ENCODE measurements at regions not wholly inside any gene's neighbourhood (a gene's known extent, or its start where the extent isn't known, plus 50 kb on each side); places are given as distances from the start of the nearest gene placed in this dataset.

GRCh38 chr10:71048971-71049615 lies 160.7 kb upstream of the PCBD1 start:
- DNase-seq = no peak

GRCh38 chr10:71049994-71050393 lies 161.6 kb upstream of the PCBD1 start:
- DNase-seq = no peak

- DNase-seq = no peak
These were observed 160.2 kb upstream of the UNC5B start for GRCh38 chr10:71052076-71052660.

DNA sequence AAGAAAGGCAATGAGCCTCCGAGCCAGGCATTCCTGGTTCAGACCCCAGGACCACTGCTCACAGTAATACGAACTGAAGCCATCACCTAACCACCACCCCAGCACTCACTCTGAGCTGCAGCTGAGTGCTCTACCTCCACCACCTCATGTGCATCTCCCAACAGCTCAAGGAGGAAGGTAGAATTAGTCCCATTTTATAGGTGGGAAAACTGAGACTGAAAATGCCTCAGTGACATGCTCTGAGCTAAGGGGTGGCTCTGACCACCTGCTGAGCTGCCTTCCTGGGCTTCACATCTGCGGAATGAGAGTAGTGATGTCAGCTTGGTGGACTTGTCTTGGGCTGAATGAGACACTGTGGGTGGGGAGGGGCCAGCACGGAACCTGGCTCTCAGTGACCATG lies 159.7 kb upstream of the UNC5B start:
- no peak for DNase-seq

- DNase-seq = no peak
These were observed 159.0 kb upstream of the UNC5B start for GRCh38 chr10:71053169-71053895.

DNA sequence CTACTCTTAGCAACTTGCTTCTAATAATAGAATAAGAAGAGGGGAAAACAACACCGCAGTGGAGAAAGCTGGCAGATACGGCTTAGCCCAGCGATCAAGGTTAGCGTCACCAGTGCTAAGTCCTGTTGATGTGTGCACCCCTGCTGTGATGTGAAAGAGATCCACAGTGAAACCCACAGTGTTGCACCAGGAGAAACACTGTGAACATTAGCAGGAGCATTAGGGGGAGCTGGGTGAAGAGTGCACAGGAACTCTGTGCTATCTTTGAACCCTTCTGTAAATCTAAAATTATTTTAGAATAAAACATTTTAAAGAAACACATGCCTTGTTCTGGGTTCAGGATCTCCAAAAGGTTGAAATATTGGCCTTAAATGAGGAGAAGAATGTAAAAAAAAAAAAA lies 154.1 kb upstream of the UNC5B start:
- no peak for DNase-seq

GRCh38 chr10:71059054-71059818 lies 153.1 kb upstream of the UNC5B start:
- no peak for DNase-seq

GRCh38 chr10:71059943-71060342 lies 152.4 kb upstream of the UNC5B start:
- no peak for DNase-seq

- no peak for DNase-seq
These were observed 151.6 kb upstream of the UNC5B start for GRCh38 chr10:71060476-71061426.

DNA sequence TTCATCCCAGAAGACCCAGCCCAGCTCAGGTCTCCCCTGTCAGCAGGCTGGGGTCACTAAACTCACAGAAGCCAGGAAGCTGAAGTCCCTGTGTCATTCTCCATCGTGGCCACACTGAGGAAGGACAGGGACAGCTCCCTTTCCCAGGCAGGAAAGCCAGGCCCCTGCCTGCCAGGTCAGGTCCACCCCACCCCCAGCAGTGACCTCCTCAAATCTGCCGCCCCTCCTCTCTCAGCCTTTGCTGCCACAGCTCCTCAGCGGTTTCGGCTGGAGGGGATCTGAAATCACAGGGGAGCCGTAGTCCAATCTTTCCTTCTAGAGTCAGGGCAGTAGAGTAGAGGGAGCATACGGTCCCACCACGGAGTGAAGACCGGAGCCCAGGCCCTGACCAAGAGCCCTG lies 150.9 kb upstream of the UNC5B start:
- DNase-seq = no peak

GRCh38 chr10:71062156-71062555 lies 150.2 kb upstream of the UNC5B start:
- DNase-seq = no peak

- DNase-seq = no peak
These were observed 149.0 kb upstream of the UNC5B start for GRCh38 chr10:71063401-71063800.

- DNase-seq = no peak
These were observed 147.8 kb upstream of the UNC5B start for GRCh38 chr10:71064413-71065118.

DNA sequence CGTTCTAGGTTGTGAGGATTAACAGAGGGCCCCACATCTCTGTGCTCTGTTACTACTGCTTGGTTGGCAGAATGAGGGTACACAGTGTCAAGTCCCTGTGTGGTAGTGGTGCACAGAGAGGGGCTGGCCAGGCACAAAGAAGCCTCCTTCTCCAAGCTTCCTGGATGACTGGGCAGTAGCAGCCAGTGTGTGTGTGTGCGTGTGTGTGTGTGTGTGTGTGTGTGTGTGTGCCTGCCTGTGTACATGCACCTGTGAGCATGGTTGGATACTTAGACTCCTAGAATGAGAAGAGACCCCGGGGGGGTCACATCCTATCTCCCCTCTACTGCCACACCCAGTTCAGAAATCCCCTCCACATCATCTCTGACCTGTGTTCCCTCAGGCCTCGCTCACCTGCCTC lies 146.7 kb upstream of the UNC5B start:
- DNase-seq = no peak

DNA sequence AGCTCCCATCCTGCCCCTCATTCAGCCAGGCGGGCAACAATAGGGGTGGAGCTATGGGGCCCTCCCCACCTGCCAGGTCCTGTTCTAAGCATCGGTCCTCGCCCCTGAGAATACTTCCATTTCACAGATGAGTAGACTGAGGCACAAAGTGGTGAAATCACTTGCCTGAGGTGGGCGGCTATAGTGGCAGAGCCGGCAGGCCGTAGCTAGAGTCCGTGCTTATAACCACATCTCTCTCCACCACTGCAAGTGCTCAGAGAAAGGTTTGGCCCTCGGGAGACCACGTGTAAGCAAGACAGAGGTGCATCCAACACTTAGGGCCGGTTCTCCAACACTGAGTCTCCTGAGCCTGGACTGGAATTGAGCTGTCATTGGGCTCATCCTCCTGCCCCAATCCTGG lies 145.8 kb upstream of the UNC5B start:
- DNase-seq = no peak

GRCh38 chr10:71067098-71067740 lies 145.2 kb upstream of the UNC5B start:
- no peak for DNase-seq

GRCh38 chr10:71068861-71069271 lies 143.5 kb upstream of the UNC5B start:
- no peak for DNase-seq

- DNase-seq = no peak
These were observed 142.3 kb upstream of the UNC5B start for GRCh38 chr10:71069909-71070666.

DNA sequence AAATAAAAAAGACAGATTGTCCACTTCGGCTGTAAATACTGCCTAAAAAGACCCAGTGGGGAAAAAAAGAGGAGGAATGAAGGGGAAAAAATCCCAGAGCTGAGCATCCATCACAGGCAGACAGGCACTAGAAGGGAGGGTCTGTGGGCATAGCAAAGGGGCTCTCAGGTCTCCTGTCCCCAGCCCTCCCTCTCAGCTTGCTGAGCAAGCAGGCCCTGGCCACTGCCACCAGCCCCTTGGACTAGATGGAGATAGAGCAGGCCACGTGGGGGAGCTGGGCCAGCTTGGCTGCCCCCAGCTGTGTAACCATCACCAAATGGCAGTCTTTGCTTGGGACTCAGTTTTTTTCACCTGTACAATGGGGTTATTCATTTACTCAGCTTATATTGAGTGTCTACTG lies 141.6 kb upstream of the UNC5B start:
- DNase-seq = no peak

DNA sequence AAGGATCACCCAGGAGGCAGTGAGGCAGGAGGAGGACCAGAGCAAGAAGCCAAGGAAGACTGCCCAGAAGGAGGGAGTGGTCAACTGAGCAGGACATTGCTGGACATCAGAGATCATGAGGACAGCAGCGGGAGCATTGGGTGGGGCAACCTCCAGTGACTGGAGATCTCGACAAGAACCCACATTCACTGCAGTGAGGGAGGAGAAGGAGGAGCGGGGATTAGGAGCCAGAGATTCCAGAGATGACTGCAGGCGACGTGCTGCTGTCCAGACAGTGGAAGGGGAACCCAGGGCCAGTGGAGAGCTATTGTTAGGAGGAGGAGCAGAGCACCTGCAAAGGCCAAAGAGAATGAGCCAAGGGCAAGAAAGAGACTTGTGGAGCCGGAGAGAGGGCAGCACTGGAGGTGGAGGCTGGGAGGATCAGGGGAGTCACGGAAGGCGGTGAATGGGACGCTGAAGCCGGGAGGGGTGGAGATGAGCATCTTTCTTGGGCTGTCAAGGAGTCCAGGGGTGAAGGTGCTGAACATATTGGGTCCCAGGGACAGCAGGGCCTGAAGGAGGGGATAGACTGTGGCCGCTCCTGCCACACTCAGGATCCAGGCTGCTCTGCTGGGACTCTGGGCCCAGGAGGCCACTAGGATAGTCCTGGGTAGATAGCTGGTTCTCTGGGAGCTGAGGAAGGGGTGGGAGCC lies 140.1 kb upstream of the UNC5B start:
- no peak for DNase-seq
